A549 (cell line): ENCODE measurements at regions not wholly inside any gene's neighbourhood (a gene's known extent, or its start where the extent isn't known, plus 50 kb on each side); places are given as distances from the start of the nearest gene placed in this dataset.

Experiments
- ATAC-seq, 2 experiments: fragments of 200-7000 bp in 1 of 2; fragments of >200 bp in 1 of 2; cut with Nextera tagmentation in 1 of 2; cut with Tn5 transposase in 1 of 2; 3 replicates each; pipeline versions ENCODE4 v1.8.0 to v1.9.1; 2018 to 2020; ENCODE audit warnings: mild to moderate bottlenecking in 1 of 2, moderate library complexity in 1 of 2
- CTCF ChIA-PET: fragments of 300-600 bp; sonication (Branson Sonifier 250); formaldehyde crosslinking; extraction: SDS; loops from one replicate; lab custom pipeline; 2021; ENCODE audit warnings: antibody characterized with exemption, inconsistent platforms; lab: Yijun Ruan, JAX
- POLR2A ChIA-PET: fragments of 350-600 bp; formaldehyde crosslinking; extraction: SDS; loops from one replicate; lab custom pipeline; 2021; ENCODE audit warnings: antibody characterized with exemption, inconsistent platforms; lab: Yijun Ruan, JAX
- DNase-seq, 2 experiments: peaks; one replicate each; pipeline versions ENCODE4 v3.0.0 to v3.0.0-alpha.2; 2011 to 2016; ENCODE audit warnings: low read depth in 1 of 2, low spot score in 1 of 2
- FAIRE-seq: peaks from 2 replicates; lab custom pipeline; 2011; peaks lifted over from hg19 to GRCh38; lab: Jason Lieb, UNC
- H3K27ac ChIP-seq, 2 experiments: fragments of >200 bp; sonication (Bioruptor Twin); formaldehyde crosslinking; 3 replicates each; pipeline ENCODE4 v1.5.1; 2016 to 2017
- H3K4me1 ChIP-seq: fragments of >200 bp; sonication (Bioruptor Twin); formaldehyde crosslinking; 3 replicates; pipeline ENCODE4 v1.6.1; 2016
- H3K4me2 ChIP-seq: fragments of >200 bp; sonication (Bioruptor Twin); formaldehyde crosslinking; 3 replicates; pipeline ENCODE4 v1.6.1; 2016
- H3K4me3 ChIP-seq: fragments of >200 bp; sonication (Bioruptor Twin); formaldehyde crosslinking; 3 replicates; pipeline ENCODE4 v1.5.1; 2016
- H3K9me3 ChIP-seq: fragments of >200 bp; sonication (Bioruptor Twin); formaldehyde crosslinking; 3 replicates; pipeline ENCODE4 v1.6.1; 2016
- CHD2 ChIP-seq: fragments of 150-350 bp; IDR thresholded peaks from 2 replicates; pipeline ENCODE4 v1.6.1; 2014; ENCODE audit warnings: low read length; ENCODE audit not compliant: partially characterized antibody
- EHF ChIP-seq: fragments of 250-450 bp; sonication (Bioruptor Pico); IDR thresholded peaks from 2 replicates; pipeline ENCODE4 v1.5.0; 2020; ENCODE audit warnings: mild to moderate bottlenecking
- ESRRA ChIP-seq: fragments of 150-350 bp; IDR thresholded peaks from 2 replicates; pipeline ENCODE4 v1.6.1; 2014; ENCODE audit warnings: mild to moderate bottlenecking, low read length, borderline replicate concordance
- FOSL2 ChIP-seq, 2 experiments: fragments of 450-650 bp in 1 of 2; fragments of >200 bp in 1 of 2; sonication (Bioruptor Twin) in 1 of 2; formaldehyde crosslinking; IDR thresholded peaks; 2 replicates each; pipeline versions ENCODE4 v1.5.0 to v1.6.1; 2016 to 2020; ENCODE audit warnings: mild to moderate bottlenecking in 1 of 2, moderate library complexity in 1 of 2
- FOXS1 ChIP-seq: fragments of 250-450 bp; sonication (Bioruptor Pico); IDR thresholded peaks from 2 replicates; pipeline ENCODE4 v1.5.0; 2020; ENCODE audit warnings: mild to moderate bottlenecking, moderate library complexity
- GATA3 ChIP-seq: IDR thresholded peaks from 2 replicates; pipeline ENCODE4 v1.6.1; 2012; ENCODE audit warnings: borderline replicate concordance
- HOXA7 ChIP-seq: fragments of 250-450 bp; sonication (Bioruptor Pico); IDR thresholded peaks from 2 replicates; pipeline ENCODE4 v1.5.0; 2020; ENCODE audit warnings: mild to moderate bottlenecking, moderate library complexity
- HOXB5 ChIP-seq: fragments of 250-450 bp; sonication (Bioruptor Pico); IDR thresholded peaks from 2 replicates; pipeline ENCODE4 v1.5.0; 2020; ENCODE audit warnings: mild to moderate bottlenecking, moderate library complexity
- JUNB ChIP-seq: fragments of >200 bp; sonication (Bioruptor Twin); formaldehyde crosslinking; IDR thresholded peaks from 2 replicates; pipeline ENCODE4 v1.6.1; 2016
- KDM1A ChIP-seq: fragments of 200-600 bp; sonication (generic); IDR thresholded peaks from 2 replicates; pipeline ENCODE4 v1.6.1; 2016; ENCODE audit warnings: low read depth, mild to moderate bottlenecking
- KDM5A ChIP-seq: fragments of 200-600 bp; sonication (generic); IDR thresholded peaks from 2 replicates; pipeline ENCODE4 v1.6.1; 2016; ENCODE audit warnings: antibody characterized with exemption, mild to moderate bottlenecking
- NFE2L2 ChIP-seq: fragments of 150-350 bp; conservative IDR thresholded peaks from 2 replicates; pipeline ENCODE4 v1.6.1; 2014; ENCODE audit warnings: low read length
- PBX3 ChIP-seq: IDR thresholded peaks from 2 replicates; pipeline ENCODE4 v1.6.1; 2012
- POLR2A ChIP-seq: IDR thresholded peaks from 2 replicates; pipeline ENCODE4 v1.6.1; 2012; ENCODE audit warnings: mild to moderate bottlenecking, low read length
- RFX5 ChIP-seq: fragments of 450-650 bp; IDR thresholded peaks from 2 replicates; pipeline ENCODE4 v1.7.1; 2014; ENCODE audit warnings: antibody characterized with exemption, mild to moderate bottlenecking, moderate library complexity
- RNF2 ChIP-seq: fragments of 200-600 bp; sonication (generic); IDR thresholded peaks from 2 replicates; pipeline ENCODE4 v1.6.1; 2016; ENCODE audit warnings: low read depth, mild to moderate bottlenecking, antibody characterized with exemption, moderate library complexity, borderline replicate concordance
- SREBF2 ChIP-seq: fragments of 450-650 bp; IDR thresholded peaks from 2 replicates; pipeline ENCODE4 v1.6.1; 2014; ENCODE audit warnings: mild to moderate bottlenecking, moderate library complexity
- USF2 ChIP-seq: fragments of 450-650 bp; IDR thresholded peaks from 2 replicates; pipeline ENCODE4 v1.6.1; 2014; ENCODE audit warnings: antibody characterized with exemption
- ZC3H11A ChIP-seq: fragments of 450-650 bp; IDR thresholded peaks from 2 replicates; pipeline ENCODE4 v1.6.1; 2014; ENCODE audit warnings: antibody characterized with exemption, mild to moderate bottlenecking
- ZSCAN20 ChIP-seq: fragments of 250-450 bp; sonication (Bioruptor Pico); IDR thresholded peaks from 2 replicates; pipeline ENCODE4 v1.8.0; 2022; ENCODE audit warnings: mild to moderate bottlenecking, moderate library complexity
- WGBS: methylation state at CpG from one replicate; pipeline ENCODE4 v1.1.6; 2017; ENCODE audit errors: missing lambda C conversion rate; 5-methylcytosine and 5-hydroxymethylcytosine counted together
- TF ChIP-seq, protein P1 (sequence below): fragments of 250-450 bp; sonication (Bioruptor Pico); IDR thresholded peaks from 2 replicates; pipeline ENCODE4 v1.5.0; 2020; ENCODE audit warnings: low read depth, mild to moderate bottlenecking, moderate library complexity
- TF ChIP-seq, protein P2 (sequence below): fragments of 250-450 bp; sonication (Bioruptor Pico); IDR thresholded peaks from 2 replicates; pipeline ENCODE4 v1.5.0; 2021; ENCODE audit warnings: mild to moderate bottlenecking, moderate library complexity, borderline replicate concordance

DNA sequence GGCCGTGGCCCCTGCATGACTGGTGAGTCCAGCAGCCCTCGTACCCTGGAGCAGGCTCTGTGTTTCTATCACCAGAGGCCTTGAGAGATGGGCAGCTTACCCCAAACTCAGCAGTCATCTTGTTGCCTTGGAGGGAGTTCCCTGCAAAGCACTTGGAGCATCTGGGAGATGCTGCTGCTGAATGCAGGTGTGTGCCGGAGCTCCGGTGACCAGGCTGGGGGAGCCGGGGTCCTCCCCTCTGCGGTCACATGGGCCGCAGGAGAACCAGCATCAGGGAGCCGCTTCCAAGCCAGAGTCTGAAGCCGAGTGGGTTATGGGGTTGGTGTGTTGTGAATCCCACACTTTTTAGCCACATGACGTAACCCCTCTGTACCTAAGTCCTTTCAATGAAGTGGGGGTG lies 82.8 kb downstream of the TEX29 start:
- DNase-seq (no peak), FAIRE-seq (no peak)
- POLR2A ChIA-PET = no interaction called here
- Histone ChIP-seq H3K4me2 (no peak overlapping the region), H3K4me1 (no peaks in the 10 kb centered on the region), H3K9me3 (no peaks in the 10 kb centered on the region), H3K27ac (no peak overlapping the region)
- WGBS = 40% methylated on average over 2 of the region's 10 CpGs
- no peak for TF ChIP-seq ESRRA
- TF ChIP-seq, all 56 proteins: peak for 0
- ATAC-seq = no peak
- no peak overlapping the region for H3K4me3 ChIP-seq
- CTCF ChIA-PET = no interaction called here

DNA sequence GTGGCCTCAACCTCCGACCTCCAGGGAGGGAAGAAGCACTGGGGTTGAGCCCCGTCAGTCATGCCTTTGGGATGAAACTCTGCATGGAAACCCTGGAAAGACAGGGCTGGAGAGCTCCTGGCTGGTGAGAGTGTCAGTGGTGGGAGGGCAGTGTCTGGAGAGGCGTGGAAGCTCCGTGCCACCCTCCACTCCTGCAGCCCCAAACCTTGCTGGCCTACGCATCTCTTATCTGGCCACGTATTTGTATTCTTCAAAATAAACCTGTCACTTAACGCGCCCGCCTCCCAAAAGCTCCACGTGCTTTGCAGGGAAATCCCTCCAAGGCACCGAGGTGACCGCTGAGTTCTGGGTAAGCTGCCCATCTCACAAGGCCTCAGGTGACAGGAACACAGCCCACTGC lies 84.3 kb downstream of the TEX29 start:
- WGBS = 28% methylated on average over 5 of the region's 12 CpGs
- CTCF ChIA-PET = interaction anchor here (0.6 to 1.1 kb wide), 3 partner anchors 18 to 1481 kb away, joined by 3 to 4 read pairs (median 3); no protein-coding TSS in a partner anchor

GRCh38 chr13:111406636-111407035 lies 86.2 kb downstream of the TEX29 start:
- H3K4me2 ChIP-seq = no peak overlapping the region
- WGBS = 4% methylated on average over 3 of the region's 3 CpGs
- no peak overlapping the region for H3K27ac ChIP-seq
- DNase-seq (no peak), FAIRE-seq (no peak), ATAC-seq (no peak)
- no peaks in the 10 kb centered on the region for H3K9me3 ChIP-seq
- no peaks in the 10 kb centered on the region for H3K4me1 ChIP-seq
- TF ChIP-seq PBX3 = no peak
- TF ChIP-seq NFE2L2 = no peak
- TF ChIP-seq HOXA7 (CRISPR knock-in tag) = no peak
- no peak for TF ChIP-seq JUNB
- TF ChIP-seq POLR2A = no peak
- TF ChIP-seq, protein P1, sequence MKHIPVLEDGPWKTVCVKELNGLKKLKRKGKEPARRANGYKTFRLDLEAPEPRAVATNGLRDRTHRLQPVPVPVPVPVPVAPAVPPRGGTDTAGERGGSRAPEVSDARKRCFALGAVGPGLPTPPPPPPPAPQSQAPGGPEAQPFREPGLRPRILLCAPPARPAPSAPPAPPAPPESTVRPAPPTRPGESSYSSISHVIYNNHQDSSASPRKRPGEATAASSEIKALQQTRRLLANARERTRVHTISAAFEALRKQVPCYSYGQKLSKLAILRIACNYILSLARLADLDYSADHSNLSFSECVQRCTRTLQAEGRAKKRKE (CRISPR knock-in tag) = no peak
- no peak for TF ChIP-seq USF2
- no peak for TF ChIP-seq RFX5
- TF ChIP-seq HOXB5 (CRISPR knock-in tag) = no peak
- no peak for TF ChIP-seq KDM5A
- no peak for TF ChIP-seq CHD2
- TF ChIP-seq SREBF2 = no peak
- no peak for TF ChIP-seq ZSCAN20 (CRISPR knock-in tag)
- POLR2A ChIA-PET = no interaction called here
- CTCF ChIA-PET = interaction anchor here (1.0 kb wide), 1 partner anchor 34 kb away, joined by 3 read pairs; no protein-coding TSS in a partner anchor
- H3K4me3 ChIP-seq = no peak overlapping the region

More for the DNA sequence above, 84.3 kb downstream of the TEX29 start:
- no peak overlapping the region for H3K4me3 ChIP-seq
- no peak for FAIRE-seq
- no peaks in the 10 kb centered on the region for H3K9me3 ChIP-seq
- TF ChIP-seq EHF (no peak), FOSL2 (IDR thresholded peaks at IDR 0.05) (no peak), FOSL2 (CRISPR knock-in tag; IDR thresholded peaks at IDR 0.05) (no peak), RNF2 (no peak), ZC3H11A (no peak), FOXS1 (CRISPR knock-in tag) (no peak), KDM5A (no peak), KDM1A (no peak), GATA3 (no peak), ZSCAN20 (CRISPR knock-in tag) (no peak)
- TF ChIP-seq, protein P1 (CRISPR knock-in tag) = no peak
- TF ChIP-seq, protein P2, sequence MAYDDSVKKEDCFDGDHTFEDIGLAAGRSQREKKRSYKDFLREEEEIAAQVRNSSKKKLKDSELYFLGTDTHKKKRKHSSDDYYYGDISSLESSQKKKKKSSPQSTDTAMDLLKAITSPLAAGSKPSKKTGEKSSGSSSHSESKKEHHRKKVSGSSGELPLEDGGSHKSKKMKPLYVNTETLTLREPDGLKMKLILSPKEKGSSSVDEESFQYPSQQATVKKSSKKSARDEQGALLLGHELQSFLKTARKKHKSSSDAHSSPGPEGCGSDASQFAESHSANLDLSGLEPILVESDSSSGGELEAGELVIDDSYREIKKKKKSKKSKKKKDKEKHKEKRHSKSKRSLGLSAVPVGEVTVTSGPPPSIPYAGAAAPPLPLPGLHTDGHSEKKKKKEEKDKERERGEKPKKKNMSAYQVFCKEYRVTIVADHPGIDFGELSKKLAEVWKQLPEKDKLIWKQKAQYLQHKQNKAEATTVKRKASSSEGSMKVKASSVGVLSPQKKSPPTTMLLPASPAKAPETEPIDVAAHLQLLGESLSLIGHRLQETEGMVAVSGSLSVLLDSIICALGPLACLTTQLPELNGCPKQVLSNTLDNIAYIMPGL (CRISPR knock-in tag) = no peak
- POLR2A ChIA-PET = no interaction called here
- H3K27ac ChIP-seq = no peak overlapping the region
- DNase-seq = no peak
- H3K4me2 ChIP-seq = no peak overlapping the region
- no peaks in the 10 kb centered on the region for H3K4me1 ChIP-seq
- no peak for ATAC-seq
